Ovary (tissue), 3 donors: ENCODE measurements at regions not wholly inside any gene's neighbourhood (a gene's known extent, or its start where the extent isn't known, plus 50 kb on each side); places are given as distances from the start of the nearest gene placed in this dataset.

Experiments
- EP300 ChIP-seq: sonication (generic); formaldehyde crosslinking; IDR thresholded peaks from one replicate; pipeline ENCODE4 v1.6.1; 2017; ENCODE audit warnings: antibody characterized with exemption
- TF ChIP-seq, protein P1 (sequence below), 3 donors: fragments of 450-650 bp in 2 of 3; fragments of 200-600 bp in 1 of 3; IDR thresholded peaks; one replicate each; pipeline versions ENCODE4 v1.5.1 to v1.8.0; 2016 to 2022; ENCODE audit warnings: antibody characterized with exemption in 3 of 3, mild to moderate bottlenecking in 1 of 3
- donor health status: DM: no; HTN: no; CAD: no.

GRCh38 chr20:58600756-58601155 lies 50.3 kb upstream of the STX16 start:
- TF ChIP-seq, protein P1, sequence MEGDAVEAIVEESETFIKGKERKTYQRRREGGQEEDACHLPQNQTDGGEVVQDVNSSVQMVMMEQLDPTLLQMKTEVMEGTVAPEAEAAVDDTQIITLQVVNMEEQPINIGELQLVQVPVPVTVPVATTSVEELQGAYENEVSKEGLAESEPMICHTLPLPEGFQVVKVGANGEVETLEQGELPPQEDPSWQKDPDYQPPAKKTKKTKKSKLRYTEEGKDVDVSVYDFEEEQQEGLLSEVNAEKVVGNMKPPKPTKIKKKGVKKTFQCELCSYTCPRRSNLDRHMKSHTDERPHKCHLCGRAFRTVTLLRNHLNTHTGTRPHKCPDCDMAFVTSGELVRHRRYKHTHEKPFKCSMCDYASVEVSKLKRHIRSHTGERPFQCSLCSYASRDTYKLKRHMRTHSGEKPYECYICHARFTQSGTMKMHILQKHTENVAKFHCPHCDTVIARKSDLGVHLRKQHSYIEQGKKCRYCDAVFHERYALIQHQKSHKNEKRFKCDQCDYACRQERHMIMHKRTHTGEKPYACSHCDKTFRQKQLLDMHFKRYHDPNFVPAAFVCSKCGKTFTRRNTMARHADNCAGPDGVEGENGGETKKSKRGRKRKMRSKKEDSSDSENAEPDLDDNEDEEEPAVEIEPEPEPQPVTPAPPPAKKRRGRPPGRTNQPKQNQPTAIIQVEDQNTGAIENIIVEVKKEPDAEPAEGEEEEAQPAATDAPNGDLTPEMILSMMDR (IDR thresholded peaks at IDR 0.05) = no peak
- no peak for TF ChIP-seq EP300
